ENCODE measurements at regions not wholly inside any gene's neighbourhood (a gene's known extent, or its start where the extent isn't known, plus 50 kb on each side); places are given as distances from the start of the nearest gene placed in this dataset.

- TF ChIP-seq, protein P1, sequence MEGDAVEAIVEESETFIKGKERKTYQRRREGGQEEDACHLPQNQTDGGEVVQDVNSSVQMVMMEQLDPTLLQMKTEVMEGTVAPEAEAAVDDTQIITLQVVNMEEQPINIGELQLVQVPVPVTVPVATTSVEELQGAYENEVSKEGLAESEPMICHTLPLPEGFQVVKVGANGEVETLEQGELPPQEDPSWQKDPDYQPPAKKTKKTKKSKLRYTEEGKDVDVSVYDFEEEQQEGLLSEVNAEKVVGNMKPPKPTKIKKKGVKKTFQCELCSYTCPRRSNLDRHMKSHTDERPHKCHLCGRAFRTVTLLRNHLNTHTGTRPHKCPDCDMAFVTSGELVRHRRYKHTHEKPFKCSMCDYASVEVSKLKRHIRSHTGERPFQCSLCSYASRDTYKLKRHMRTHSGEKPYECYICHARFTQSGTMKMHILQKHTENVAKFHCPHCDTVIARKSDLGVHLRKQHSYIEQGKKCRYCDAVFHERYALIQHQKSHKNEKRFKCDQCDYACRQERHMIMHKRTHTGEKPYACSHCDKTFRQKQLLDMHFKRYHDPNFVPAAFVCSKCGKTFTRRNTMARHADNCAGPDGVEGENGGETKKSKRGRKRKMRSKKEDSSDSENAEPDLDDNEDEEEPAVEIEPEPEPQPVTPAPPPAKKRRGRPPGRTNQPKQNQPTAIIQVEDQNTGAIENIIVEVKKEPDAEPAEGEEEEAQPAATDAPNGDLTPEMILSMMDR (IDR thresholded peaks at IDR 0.05) = peak in 3 of 7 experiments; percentile 13 to 16 (median 14)
- no peak for TF ChIP-seq POLR2A (IDR thresholded peaks at IDR 0.05)
Measured at GRCh38 chr13:103388839-103389238, 322.6 kb upstream of the SLC10A2 start.
